H1 (cell line): ENCODE measurements at regions not wholly inside any gene's neighbourhood (a gene's known extent, or its start where the extent isn't known, plus 50 kb on each side); places are given as distances from the start of the nearest gene placed in this dataset.

Source experiments
- CTCF ChIA-PET: fragments of 300-600 bp; sonication (Branson Sonifier 250); formaldehyde crosslinking; loops from one replicate; lab custom pipeline; 2021; ENCODE audit not compliant: partially characterized antibody; lab: Charles Lee
- POLR2A ChIA-PET: fragments of 300-600 bp; sonication (Branson Sonifier 250); formaldehyde crosslinking; loops from one replicate; lab custom pipeline; 2021; ENCODE audit warnings: inconsistent platforms; ENCODE audit not compliant: partially characterized antibody; lab: Charles Lee
- DNase-seq, 2 experiments: peaks; one replicate each; pipeline versions ENCODE4 v3.0.0 to v3.0.0-alpha.2; 2010 to 2022; ENCODE audit warnings: low spot score in 2 of 2, low read depth in 1 of 2, mixed read lengths in 1 of 2
- FAIRE-seq: peaks from 2 replicates; lab custom pipeline; 2011; peaks lifted over from hg19 to GRCh38; lab: Jason Lieb, UNC
- H2AFZ ChIP-seq: 2 replicates; pipeline ENCODE4 v1.8.1; 2012; ENCODE audit warnings: low read length, inconsistent platforms
- H2AK5ac ChIP-seq: 2 replicates; pipeline ENCODE4 v1.6.1; 2013; ENCODE audit warnings: low read depth, low read length
- H2BK120ac ChIP-seq: replicated peaks from 2 replicates; pipeline ENCODE3; 2013; ENCODE audit warnings: low read depth, low read length, inconsistent platforms
- H2BK12ac ChIP-seq: 2 replicates; pipeline ENCODE4 v1.6.1; 2013; ENCODE audit warnings: low read depth, low read length
- H2BK15ac ChIP-seq: 2 replicates; pipeline ENCODE4 v1.6.1; 2013; ENCODE audit warnings: low read length
- H2BK20ac ChIP-seq: 2 replicates; pipeline ENCODE4 v1.6.1; 2013; ENCODE audit warnings: low read length
- H2BK5ac ChIP-seq: 2 replicates; pipeline ENCODE4 v1.6.1; 2013; ENCODE audit warnings: low read depth, low read length
- H3K14ac ChIP-seq: 2 replicates; pipeline ENCODE4 v1.6.1; 2013; ENCODE audit warnings: inconsistent platforms; ENCODE audit not compliant: insufficient read length
- H3K18ac ChIP-seq: 2 replicates; pipeline ENCODE4 v1.6.1; 2013; ENCODE audit warnings: low read length; ENCODE audit errors: extremely low read depth
- H3K23ac ChIP-seq: 2 replicates; pipeline ENCODE4 v1.6.1; 2013; ENCODE audit warnings: inconsistent platforms; ENCODE audit not compliant: insufficient read length
- H3K23me2 ChIP-seq: 2 replicates; pipeline ENCODE4 v1.6.1; 2013; ENCODE audit warnings: low read depth, low read length
- H3K27ac ChIP-seq: 2 replicates; pipeline ENCODE4 v1.6.1; 2011; ENCODE audit warnings: low read depth, low read length, inconsistent platforms
- H3K27me3 ChIP-seq, 4 experiments: replicated peaks in 1 of 4; 1 replicate in 1 of 4; 2 replicates in 3 of 4; pipeline versions ENCODE4 v1.6.1 to v1.8.1; 2011 to 2013; ENCODE audit warnings: low read length in 3 of 4, mild to moderate bottlenecking in 3 of 4, inconsistent platforms in 2 of 4, mixed read lengths in 2 of 4, moderate library complexity in 1 of 4; ENCODE audit not compliant: control insufficient read depth in 3 of 4, insufficient read depth in 3 of 4; ENCODE audit errors: extremely low read depth in 1 of 4
- H3K36me3 ChIP-seq, 4 experiments: 2 replicates each; pipeline versions ENCODE4 v1.6.1 to v1.8.1; 2011 to 2013; ENCODE audit warnings: mild to moderate bottlenecking in 4 of 4, low read length in 3 of 4, moderate library complexity in 2 of 4, control low read depth in 1 of 4, inconsistent platforms in 1 of 4; ENCODE audit not compliant: insufficient read depth in 4 of 4, control insufficient read depth in 2 of 4
- H3K4ac ChIP-seq: replicated peaks from 2 replicates; pipeline ENCODE3; 2013; ENCODE audit warnings: low read length, low read depth, mixed read lengths, inconsistent platforms; ENCODE audit not compliant: insufficient read length
- H3K4me1 ChIP-seq, 4 experiments: replicated peaks in 1 of 4; 1 replicate in 1 of 4; 2 replicates in 3 of 4; pipeline versions ENCODE4 v1.6.1 to v1.8.1; 2011 to 2013; ENCODE audit warnings: low read length in 3 of 4, inconsistent platforms in 2 of 4, mixed read lengths in 1 of 4; ENCODE audit not compliant: insufficient read depth in 4 of 4, control insufficient read depth in 3 of 4
- H3K4me2 ChIP-seq, 2 experiments: 2 replicates each; pipeline versions ENCODE4 v1.6.1 to v1.8.1; 2011 to 2013; ENCODE audit warnings: low read depth in 2 of 2, low read length in 2 of 2, control low read depth in 1 of 2, inconsistent platforms in 1 of 2, mild to moderate bottlenecking in 1 of 2; ENCODE audit not compliant: insufficient read depth in 1 of 2
- H3K4me3 ChIP-seq, 4 experiments: fragments of 200-600, 300-600 bp in 1 of 4; sonication (generic), shearing (Covaris generic), sonication (Bioruptor Twin) in 1 of 4; 2 replicates each; pipeline versions ENCODE4 v1.5.1 to v1.8.1; 2011 to 2016; ENCODE audit warnings: low read length in 4 of 4, low read depth in 3 of 4, control low read depth in 2 of 4, inconsistent platforms in 2 of 4, mild to moderate bottlenecking in 2 of 4, mixed read lengths in 1 of 4, moderate library complexity in 1 of 4; ENCODE audit not compliant: insufficient read depth in 2 of 4; ENCODE audit errors: extremely low read depth in 1 of 4
- H3K56ac ChIP-seq: replicated peaks from 2 replicates; pipeline ENCODE3; 2013; ENCODE audit warnings: low read depth, mild to moderate bottlenecking, mixed read lengths, low read length, inconsistent platforms; ENCODE audit not compliant: insufficient read length
- H3K79me1 ChIP-seq: 2 replicates; pipeline ENCODE4 v1.6.1; 2013; ENCODE audit warnings: low read depth, low read length, control low read depth
- H3K79me2 ChIP-seq, 2 experiments: 2 replicates each; pipeline versions ENCODE4 v1.6.1 to v1.8.1; 2012 to 2013; ENCODE audit warnings: low read length in 2 of 2, mild to moderate bottlenecking in 2 of 2, inconsistent platforms in 1 of 2; ENCODE audit not compliant: insufficient read depth in 2 of 2, control insufficient read depth in 1 of 2
- H3K9ac ChIP-seq, 4 experiments: replicated peaks in 1 of 4; 1 replicate in 1 of 4; 2 replicates in 3 of 4; pipeline versions ENCODE4 v1.6.1 to v1.8.1; 2011 to 2013; ENCODE audit warnings: low read depth in 3 of 4, low read length in 3 of 4, control low read depth in 2 of 4, mild to moderate bottlenecking in 2 of 4, moderate library complexity in 2 of 4, inconsistent platforms in 1 of 4; ENCODE audit errors: extremely low read depth in 1 of 4
- H3K9me3 ChIP-seq, 2 experiments: 2 replicates each; pipeline versions ENCODE4 v1.6.1 to v1.8.1; 2012 to 2013; ENCODE audit warnings: mild to moderate bottlenecking in 2 of 2, moderate library complexity in 2 of 2, control low read depth in 1 of 2, inconsistent platforms in 1 of 2, low read depth in 1 of 2, low read length in 1 of 2, mixed read lengths in 1 of 2; ENCODE audit not compliant: insufficient read depth in 2 of 2
- H4K20me1 ChIP-seq, 2 experiments: replicated peaks in 1 of 2; 2 replicates each; pipeline versions ENCODE3 to v1.8.1; 2011 to 2013; ENCODE audit warnings: inconsistent platforms in 2 of 2, low read length in 2 of 2, mild to moderate bottlenecking in 1 of 2; ENCODE audit not compliant: insufficient read depth in 2 of 2, control insufficient read depth in 1 of 2
- H4K5ac ChIP-seq: 2 replicates; pipeline ENCODE4 v1.6.1; 2013; ENCODE audit warnings: low read length, low read depth, mixed read lengths, inconsistent platforms; ENCODE audit not compliant: insufficient read length
- H4K8ac ChIP-seq: 2 replicates; pipeline ENCODE4 v1.8.0; 2013; ENCODE audit warnings: mild to moderate bottlenecking, moderate library complexity, low read length, inconsistent platforms; ENCODE audit not compliant: insufficient read depth; ENCODE audit errors: extremely low read depth
- H4K91ac ChIP-seq: replicated peaks from 2 replicates; pipeline ENCODE3; 2013; ENCODE audit warnings: low read length, mixed read lengths, inconsistent platforms; ENCODE audit not compliant: insufficient read length
- BACH1 ChIP-seq: IDR thresholded peaks from 2 replicates; pipeline ENCODE4 v1.6.1; 2012; ENCODE audit warnings: low read length, improper control_type of control experiment
- BRCA1 ChIP-seq: IDR thresholded peaks from 2 replicates; pipeline ENCODE4 v1.6.1; 2012; ENCODE audit warnings: low read depth, low read length, improper control_type of control experiment
- CEBPB ChIP-seq: IDR thresholded peaks from 2 replicates; pipeline ENCODE4 v1.6.1; 2012; ENCODE audit warnings: low read depth, low read length
- EP300 ChIP-seq, 2 experiments: IDR thresholded peaks; 1 replicate in 1 of 2; 2 replicates in 1 of 2; pipeline ENCODE4 v1.6.1; 2011 to 2012; ENCODE audit warnings: low read depth in 2 of 2, low read length in 2 of 2, mild to moderate bottlenecking in 2 of 2, borderline replicate concordance in 1 of 2, inconsistent platforms in 1 of 2, moderate library complexity in 1 of 2
- MAFK ChIP-seq: IDR thresholded peaks from 2 replicates; pipeline ENCODE4 v1.6.1; 2012; ENCODE audit warnings: low read depth, mild to moderate bottlenecking, improper control_type of control experiment, low read length
- ZNF274 ChIP-seq: IDR thresholded peaks from 2 replicates; pipeline ENCODE4 v1.7.0; 2012; ENCODE audit warnings: low read length, borderline replicate concordance; ENCODE audit errors: extremely low read depth
- WGBS, 2 experiments: shearing (Covaris generic) in 1 of 2; methylation state at CpG; one replicate each; pipeline versions ENCODE4 v1.1.6 to v1.1.7; 2013 to 2015; ENCODE audit warnings: low lambda C conversion rate in 2 of 2, mixed read lengths in 2 of 2, inconsistent platforms in 1 of 2, low coverage in 1 of 2, missing lambda C conversion rate in 1 of 2; ENCODE audit not compliant: insufficient replicate concordance in 2 of 2, insufficient coverage in 1 of 2, insufficient read length in 1 of 2; ENCODE audit errors: extremely low coverage in 1 of 2, missing lambda C conversion rate in 1 of 2; 5-methylcytosine and 5-hydroxymethylcytosine counted together
- TF ChIP-seq, protein P1 (sequence below): IDR thresholded peaks from 2 replicates; pipeline ENCODE4 v1.6.1; 2011; ENCODE audit warnings: low read depth, mild to moderate bottlenecking, low read length; ENCODE audit not compliant: insufficient read depth
- TF ChIP-seq, protein P2 (sequence below): IDR thresholded peaks from 2 replicates; pipeline ENCODE4 v1.6.1; 2012; ENCODE audit warnings: inconsistent platforms

DNA sequence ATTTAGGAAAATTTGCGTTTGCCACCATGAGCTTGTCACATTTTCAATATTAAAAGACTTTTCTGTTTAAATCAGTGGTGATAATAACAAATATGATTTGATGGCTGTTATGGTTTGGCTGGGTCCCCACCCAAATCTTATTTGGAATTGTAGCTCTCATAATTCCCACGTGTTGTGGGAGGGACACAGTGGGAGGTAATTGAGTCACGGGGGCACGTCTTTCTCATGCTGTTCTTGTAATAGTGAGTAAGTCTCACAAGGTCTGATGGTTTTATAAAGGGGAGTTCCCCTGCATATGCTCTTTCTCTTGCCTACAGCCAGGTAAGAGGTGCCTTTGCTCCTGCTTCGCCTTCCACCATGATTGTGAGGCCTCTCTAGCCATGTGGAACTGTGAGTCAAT, 83.4 kb upstream of the RGPD4 start:
- Histone ChIP-seq H3K23me2 (no peaks in the 10 kb centered on the region), H3K27ac (no peak overlapping the region), H4K91ac (no peak overlapping the region), H2BK20ac (no peak overlapping the region), H3K27me3 (no peaks in the 10 kb centered on the region), H2BK5ac (no peak overlapping the region), H2BK12ac (no peak overlapping the region), H4K20me1 (no peaks in the 10 kb centered on the region), H3K79me2 (no peaks in the 10 kb centered on the region), H4K5ac (no peak overlapping the region), H2BK15ac (no peak overlapping the region), H3K9me3 (no peaks in the 10 kb centered on the region; a peak in 1 of 4 replicates), H3K36me3 (no peaks in the 10 kb centered on the region), H3K18ac (no peak overlapping the region), H2BK120ac (no peak overlapping the region), H3K9ac (no peak overlapping the region), H3K14ac (no peak overlapping the region), H3K4me1 (no peaks in the 10 kb centered on the region), H2AK5ac (no peak overlapping the region), H3K4me2 (no peak overlapping the region), H4K8ac (no peak overlapping the region), H2AFZ (no peak overlapping the region), H3K79me1 (no peaks in the 10 kb centered on the region), H3K4ac (no peak overlapping the region), H3K56ac (no peak overlapping the region), H3K4me3 (no peak overlapping the region), H3K23ac (no peak overlapping the region)
- DNase-seq (no peak), FAIRE-seq (no peak)
- ChIA-PET CTCF (no interaction called here), POLR2A (no interaction called here)
- TF ChIP-seq MAFK, result no peak
- no peak for TF ChIP-seq BRCA1
- TF ChIP-seq, protein P1, sequence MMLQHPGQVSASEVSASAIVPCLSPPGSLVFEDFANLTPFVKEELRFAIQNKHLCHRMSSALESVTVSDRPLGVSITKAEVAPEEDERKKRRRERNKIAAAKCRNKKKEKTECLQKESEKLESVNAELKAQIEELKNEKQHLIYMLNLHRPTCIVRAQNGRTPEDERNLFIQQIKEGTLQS, result no peak
- no peak for TF ChIP-seq EP300 (IDR thresholded peaks at IDR 0.05; ENCODE audit: borderline replicate concordance in 1 of 2, low read depth in 2 of 2, low read length in 2 of 2)
- TF ChIP-seq BACH1, result no peak
- no peak for TF ChIP-seq ZNF274
- TF ChIP-seq, protein P2, sequence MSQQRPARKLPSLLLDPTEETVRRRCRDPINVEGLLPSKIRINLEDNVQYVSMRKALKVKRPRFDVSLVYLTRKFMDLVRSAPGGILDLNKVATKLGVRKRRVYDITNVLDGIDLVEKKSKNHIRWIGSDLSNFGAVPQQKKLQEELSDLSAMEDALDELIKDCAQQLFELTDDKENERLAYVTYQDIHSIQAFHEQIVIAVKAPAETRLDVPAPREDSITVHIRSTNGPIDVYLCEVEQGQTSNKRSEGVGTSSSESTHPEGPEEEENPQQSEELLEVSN, result no peak
- no peak for TF ChIP-seq CEBPB
- WGBS, 2 experiments, result 88% methylated on average over 5 of the region's 5 CpGs; no CpG with 5 or more reads in 1 of the 2 experiments
